Brain microvascular endothelial cell (primary cell): ENCODE measurements at regions not wholly inside any gene's neighbourhood (a gene's known extent, or its start where the extent isn't known, plus 50 kb on each side); places are given as distances from the start of the nearest gene placed in this dataset.

ENCODE experiments used
- DNase-seq: peaks from one replicate; pipeline ENCODE4 v3.0.0-alpha.2; 2020
- H3K27ac ChIP-seq: fragments of 250-450 bp; sonication (Bioruptor Pico); 2 replicates; pipeline ENCODE4 v1.5.1; 2020; ENCODE audit warnings: mild to moderate bottlenecking, moderate library complexity
- H3K27me3 ChIP-seq: fragments of 250-450 bp; sonication (Bioruptor Pico); replicated peaks from 2 replicates; pipeline ENCODE4 v1.5.1; 2020; ENCODE audit warnings: mild to moderate bottlenecking
- H3K36me3 ChIP-seq: fragments of 250-450 bp; sonication (Bioruptor Pico); replicated peaks from 2 replicates; pipeline ENCODE4 v1.5.1; 2020; ENCODE audit warnings: mild to moderate bottlenecking
- H3K4me3 ChIP-seq: 2 replicates; pipeline ENCODE4 v1.5.1; 2011; ENCODE audit warnings: low read depth, mild to moderate bottlenecking, control low read depth, low read length, moderate library complexity
- CTCF ChIP-seq: IDR thresholded peaks from 2 replicates; pipeline ENCODE4 v1.5.1; 2011; ENCODE audit warnings: low read depth, mild to moderate bottlenecking, moderate library complexity, low read length, control low read depth, inconsistent platforms; ENCODE audit errors: missing control alignments
- in situ Hi-C: cut with HindIII; loops from 2 replicates; pipeline ENCODE4 v1.10.0; 2017; ENCODE audit warnings: low sequenced_read_pairs, low pct_ligation_motif_present

DNA sequence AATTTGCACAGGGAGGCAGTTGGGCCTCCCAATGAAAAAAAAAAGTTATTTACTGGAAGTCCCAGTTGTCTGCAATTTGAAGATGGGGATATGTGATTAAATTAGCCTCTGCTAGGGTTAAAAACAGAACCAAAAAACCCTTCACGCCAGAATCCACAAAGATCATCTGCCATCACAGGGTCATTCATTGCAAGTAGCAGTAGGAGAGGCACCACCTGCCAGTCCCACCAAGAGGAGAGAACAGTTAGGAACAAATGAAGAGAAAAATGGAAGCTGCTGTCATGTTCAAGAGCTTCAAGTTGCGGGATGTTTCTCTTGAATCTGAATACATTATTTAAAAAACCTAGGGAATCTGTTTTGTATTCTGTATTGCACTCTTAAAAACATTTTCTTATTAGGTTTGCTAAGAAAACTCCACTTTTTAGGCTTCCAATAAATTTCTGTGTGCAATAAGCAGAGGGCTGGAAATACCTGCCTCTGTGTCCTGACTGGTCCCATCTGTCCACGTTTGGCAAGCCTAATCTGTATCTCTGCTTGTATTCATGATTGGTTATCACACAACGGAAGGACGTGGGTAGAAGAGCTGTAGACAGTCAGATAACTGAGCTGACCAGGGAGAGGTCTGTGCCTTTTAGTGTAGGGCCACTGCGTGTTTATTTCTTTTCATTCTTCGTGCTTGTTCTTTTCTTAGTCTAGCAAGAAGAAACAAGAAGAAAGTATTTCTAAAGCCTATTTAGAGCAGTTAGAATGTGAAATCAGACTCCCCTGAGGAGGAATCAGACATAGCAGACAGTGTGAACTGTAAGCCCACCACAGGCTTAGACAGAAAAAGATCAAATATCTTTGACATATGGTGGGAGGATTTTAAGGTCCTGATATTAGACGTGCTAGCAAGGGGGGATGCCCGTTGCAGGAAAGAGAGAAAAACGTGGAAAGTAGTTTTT lies 630.6 kb upstream of the SEMA6A start:
- in situ Hi-C loops: no loop called here
- DNase-seq: no peak
- H3K36me3 ChIP-seq: no peaks in the 10 kb centered on the region
- no peak overlapping the region for H3K4me3 ChIP-seq
- no peaks in the 10 kb centered on the region for H3K27me3 ChIP-seq
- no peak for TF ChIP-seq CTCF
- no peak overlapping the region for H3K27ac ChIP-seq

- Histone ChIP-seq H3K27me3 (no peaks in the 10 kb centered on the region), H3K36me3 (no peaks in the 10 kb centered on the region), H3K27ac (no peak overlapping the region), H3K4me3 (no peak overlapping the region)
- in situ Hi-C loops: no loop called here
- DNase-seq: no peak
- no peak for TF ChIP-seq CTCF
Measured at GRCh38 chr5:117204404-117204803, 629.8 kb upstream of the SEMA6A start.

DNA sequence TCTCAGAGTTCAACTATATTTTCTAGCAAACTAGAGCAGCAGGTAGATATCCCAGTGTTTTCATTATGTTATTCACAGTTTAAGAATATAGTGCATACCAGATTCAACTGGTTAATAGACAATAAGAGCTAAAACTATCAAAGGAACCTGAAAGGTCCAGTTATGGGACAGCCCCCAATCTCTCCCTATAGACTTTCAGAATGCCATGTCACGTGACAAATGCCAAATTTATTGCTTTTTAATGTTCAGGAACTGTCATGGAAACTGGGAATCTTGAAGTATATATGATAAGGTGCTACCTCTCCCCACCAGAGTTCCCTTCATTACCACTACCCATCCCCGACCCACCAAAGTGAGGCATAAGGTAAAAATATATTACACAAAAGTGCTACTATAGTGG lies 629.0 kb upstream of the SEMA6A start:
- TF ChIP-seq CTCF: no peak
- Histone ChIP-seq H3K36me3 (no peaks in the 10 kb centered on the region), H3K27ac (no peak overlapping the region), H3K27me3 (no peaks in the 10 kb centered on the region), H3K4me3 (no peak overlapping the region)
- no peak for DNase-seq
- in situ Hi-C loops: no loop called here

DNA sequence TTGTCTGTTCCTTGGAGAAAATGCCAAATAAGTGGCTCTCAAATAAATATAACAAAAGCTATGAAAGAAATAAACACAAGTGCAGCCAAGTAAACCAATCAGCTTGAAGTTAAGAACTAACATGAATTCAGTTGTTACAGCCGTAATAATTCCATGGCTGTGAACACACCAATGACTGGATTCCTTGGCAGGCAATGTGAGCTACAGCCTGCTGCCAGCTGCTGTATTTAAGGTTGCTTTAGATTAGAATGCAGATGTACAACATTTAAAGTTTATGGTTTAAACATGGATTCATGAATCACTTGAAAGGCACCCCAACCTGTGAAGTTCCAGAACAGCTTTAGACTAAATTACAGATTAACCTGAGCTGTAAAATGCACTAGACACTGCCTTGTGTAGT lies 626.4 kb upstream of the SEMA6A start:
- H3K27me3 ChIP-seq: no peaks in the 10 kb centered on the region
- in situ Hi-C loops: no loop called here
- DNase-seq: no peak
- no peak overlapping the region for H3K27ac ChIP-seq
- TF ChIP-seq CTCF: no peak
- no peak overlapping the region for H3K4me3 ChIP-seq
- H3K36me3 ChIP-seq: no peaks in the 10 kb centered on the region

GRCh38 chr5:117195076-117195475 lies 620.5 kb upstream of the SEMA6A start:
- Histone ChIP-seq H3K36me3 (no peaks in the 10 kb centered on the region), H3K27me3 (no peaks in the 10 kb centered on the region), H3K27ac (no peak overlapping the region), H3K4me3 (no peak overlapping the region)
- DNase-seq: no peak
- TF ChIP-seq CTCF: no peak
- in situ Hi-C loops: no loop called here
